Limb (tissue), 2 donors: ENCODE measurements at regions not wholly inside any gene's neighbourhood (a gene's known extent, or its start where the extent isn't known, plus 50 kb on each side); places are given as distances from the start of the nearest gene placed in this dataset.

ENCODE experiments used
- DNase-seq, 2 donors: peaks; one replicate each; pipeline ENCODE4 v3.0.0-alpha.2; 2016; ENCODE audit errors: extremely low spot score in 2 of 2

DNA sequence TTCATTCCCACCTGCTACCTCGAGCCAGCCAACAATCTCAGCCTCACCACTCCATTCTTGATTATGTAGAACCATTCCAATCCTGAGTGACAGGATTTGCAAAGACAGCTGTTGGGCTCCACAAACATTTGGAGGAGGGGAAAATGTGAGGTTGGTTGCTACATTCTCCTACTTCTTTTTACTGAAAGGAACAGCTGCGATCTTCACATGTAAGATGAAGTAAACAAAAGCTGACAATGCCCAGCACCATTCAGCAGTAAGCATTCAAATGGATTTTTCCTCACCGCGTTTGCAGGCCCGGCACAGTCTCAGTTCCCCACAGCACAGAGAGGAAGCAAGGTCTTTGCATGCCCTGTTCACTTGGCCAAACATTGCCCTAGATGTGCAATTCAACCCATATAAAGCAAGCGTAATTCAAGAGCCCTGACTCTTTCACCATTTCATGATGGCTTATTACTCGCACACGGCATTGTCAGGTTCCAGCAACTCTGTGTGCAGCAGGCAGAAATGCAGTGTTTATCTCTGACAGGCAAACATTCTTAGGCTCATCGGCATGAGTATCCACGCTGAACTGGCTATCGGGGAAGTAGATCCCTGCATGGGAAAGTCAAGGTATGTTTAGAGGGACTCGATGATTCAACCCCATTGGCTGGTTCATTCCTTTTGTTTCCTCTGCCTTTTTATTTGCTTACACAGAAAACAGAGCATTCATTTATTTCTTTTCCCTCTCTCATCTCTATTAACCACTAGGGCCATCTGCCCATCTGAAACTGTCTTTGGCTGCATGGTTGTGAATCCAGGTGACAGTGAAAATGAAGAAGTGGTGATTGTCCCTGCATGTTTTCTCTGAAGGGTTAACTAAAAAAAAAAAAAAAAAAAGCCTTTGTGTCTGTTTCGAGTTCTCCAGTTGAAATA, 236.1 kb upstream of the PLEKHG7 start:
- DNase-seq: peak; percentile 57 to 85

DNA sequence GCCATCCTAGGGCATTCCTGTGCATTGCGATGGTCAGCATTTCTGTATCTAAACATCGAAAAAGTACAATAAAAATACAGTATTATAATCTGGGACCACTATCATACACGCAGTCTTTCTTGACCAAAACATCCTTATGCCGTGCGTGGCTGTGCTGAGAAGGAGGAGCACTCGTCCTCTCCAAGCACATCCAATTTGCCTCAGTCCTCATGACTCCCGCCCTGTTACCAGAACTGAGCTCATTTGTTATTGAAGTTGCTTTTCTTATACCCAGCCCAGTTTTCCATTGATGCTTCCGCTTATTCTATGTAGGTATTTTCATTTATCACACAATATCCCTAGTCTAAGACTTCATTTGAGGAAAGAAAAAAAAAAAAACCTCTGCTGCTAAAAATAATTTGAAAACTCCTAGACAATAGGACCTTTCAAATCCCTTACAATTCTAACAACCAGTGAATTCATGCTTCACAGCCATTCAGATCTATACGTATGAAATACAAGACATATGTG, 236.9 kb upstream of the PLEKHG7 start:
- no peak for DNase-seq

DNA sequence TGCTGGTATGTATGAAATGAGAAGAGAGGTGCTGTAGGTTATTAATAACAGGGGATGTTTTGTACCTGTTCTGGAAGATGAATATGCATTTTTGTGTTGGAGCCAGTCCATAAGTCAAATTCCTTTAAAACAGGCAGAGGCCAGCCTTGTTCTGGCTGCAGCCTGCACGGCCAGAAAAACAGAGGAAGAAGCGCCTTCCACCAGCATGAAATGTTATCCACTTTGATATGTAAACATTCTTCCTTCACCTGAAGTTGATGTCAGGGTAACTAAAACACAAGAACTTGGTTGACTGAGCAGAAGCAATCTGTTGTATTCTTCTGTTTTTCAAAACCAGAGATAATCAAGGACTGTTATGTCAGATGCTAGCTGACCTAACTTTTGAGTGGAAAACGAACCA, 237.9 kb upstream of the PLEKHG7 start:
- DNase-seq: no peak

DNA sequence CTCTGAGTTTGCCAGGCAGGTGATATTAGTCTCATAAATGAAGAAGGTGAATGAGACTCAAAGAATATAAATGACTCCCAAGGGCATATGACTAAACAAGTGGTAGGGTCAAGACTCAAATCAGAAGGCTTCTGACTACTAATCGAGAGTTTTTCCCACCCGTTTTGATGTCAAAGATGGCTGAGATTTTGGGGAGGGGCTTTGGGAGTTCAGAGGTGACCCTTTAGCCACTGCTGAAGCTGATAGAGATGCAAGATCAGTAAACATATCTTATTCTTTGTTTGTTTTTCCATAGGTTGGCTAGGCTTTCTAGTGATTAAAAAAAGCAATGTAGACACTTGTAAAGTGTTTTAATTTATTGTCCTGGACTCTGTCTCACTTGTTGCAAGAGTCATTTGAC, 239.6 kb upstream of the PLEKHG7 start:
- no peak for DNase-seq

DNA sequence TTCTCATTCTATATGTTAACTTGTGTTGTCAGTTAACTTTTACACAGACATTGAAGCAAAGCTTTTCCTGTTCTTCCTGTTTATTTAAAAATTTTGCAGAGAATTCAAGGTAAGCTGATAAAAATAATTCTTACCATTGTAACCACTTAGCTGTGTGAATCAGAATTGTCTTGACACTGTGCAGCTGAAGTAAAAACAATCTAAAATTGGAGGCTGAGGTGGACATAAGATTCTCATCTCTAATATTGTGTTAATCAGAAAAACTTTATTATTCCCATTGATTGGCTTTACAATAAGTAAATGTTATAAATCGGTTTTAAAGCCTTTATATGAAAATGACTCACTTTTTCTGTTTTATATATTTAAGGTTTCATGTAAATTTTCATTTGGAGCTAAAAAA, 240.3 kb upstream of the PLEKHG7 start:
- DNase-seq: no peak

DNA sequence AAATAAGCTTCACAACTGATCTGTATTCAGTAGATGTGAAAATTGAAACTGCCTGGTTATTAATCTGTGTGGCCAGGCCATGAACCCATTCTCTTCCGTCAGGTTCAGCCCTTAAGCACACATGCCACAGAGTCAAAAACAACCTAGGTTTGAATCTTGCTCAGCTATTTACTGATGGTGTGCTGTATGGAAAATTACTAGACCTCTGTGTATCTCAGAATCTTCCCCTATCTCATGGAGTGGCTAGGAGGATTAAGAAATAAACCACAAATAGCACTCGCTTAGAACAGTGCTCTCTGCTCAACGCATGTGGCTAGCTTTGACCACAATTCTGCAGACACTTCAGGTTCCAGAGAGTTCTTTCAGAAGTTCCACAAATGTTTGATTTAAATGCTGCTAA, 240.7 kb upstream of the PLEKHG7 start:
- no peak for DNase-seq

DNA sequence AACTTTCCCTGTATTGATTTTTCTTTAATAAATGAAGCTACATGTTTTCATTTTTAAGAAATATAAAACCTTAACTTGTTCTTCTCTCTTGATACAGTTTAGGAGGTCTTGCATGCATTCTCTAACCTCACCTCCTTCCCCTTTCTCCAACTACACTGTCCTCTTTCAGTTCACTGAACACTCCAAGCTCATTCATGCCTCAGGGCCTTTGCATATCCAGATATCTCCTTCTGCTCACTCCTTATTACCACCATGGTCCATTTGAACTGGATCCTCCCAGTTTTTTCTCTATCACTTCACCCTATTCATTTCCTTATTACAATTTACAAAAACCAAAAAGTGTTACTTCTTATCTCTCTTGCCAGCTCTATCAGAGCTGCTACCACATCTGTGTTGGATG, 242.9 kb upstream of the PLEKHG7 start:
- no peak for DNase-seq

DNA sequence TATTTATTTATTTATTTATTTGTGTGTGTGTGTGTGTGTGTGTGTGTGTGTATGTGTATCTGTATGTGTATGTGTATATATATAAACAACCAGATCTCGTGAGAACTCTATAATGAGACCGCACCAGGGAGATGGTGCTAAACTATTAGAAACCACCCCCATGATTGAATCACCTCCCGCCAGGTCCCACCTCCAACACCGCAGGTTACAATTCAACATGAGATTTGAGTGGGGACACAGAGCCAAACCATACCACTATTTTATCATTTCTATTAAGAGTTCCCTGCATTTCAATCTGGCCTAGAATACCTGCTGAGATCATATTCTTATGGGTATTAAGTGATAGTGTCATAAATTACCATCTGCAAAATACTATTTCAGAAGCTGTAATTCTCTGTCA, 243.8 kb upstream of the PLEKHG7 start:
- no peak for DNase-seq

DNA sequence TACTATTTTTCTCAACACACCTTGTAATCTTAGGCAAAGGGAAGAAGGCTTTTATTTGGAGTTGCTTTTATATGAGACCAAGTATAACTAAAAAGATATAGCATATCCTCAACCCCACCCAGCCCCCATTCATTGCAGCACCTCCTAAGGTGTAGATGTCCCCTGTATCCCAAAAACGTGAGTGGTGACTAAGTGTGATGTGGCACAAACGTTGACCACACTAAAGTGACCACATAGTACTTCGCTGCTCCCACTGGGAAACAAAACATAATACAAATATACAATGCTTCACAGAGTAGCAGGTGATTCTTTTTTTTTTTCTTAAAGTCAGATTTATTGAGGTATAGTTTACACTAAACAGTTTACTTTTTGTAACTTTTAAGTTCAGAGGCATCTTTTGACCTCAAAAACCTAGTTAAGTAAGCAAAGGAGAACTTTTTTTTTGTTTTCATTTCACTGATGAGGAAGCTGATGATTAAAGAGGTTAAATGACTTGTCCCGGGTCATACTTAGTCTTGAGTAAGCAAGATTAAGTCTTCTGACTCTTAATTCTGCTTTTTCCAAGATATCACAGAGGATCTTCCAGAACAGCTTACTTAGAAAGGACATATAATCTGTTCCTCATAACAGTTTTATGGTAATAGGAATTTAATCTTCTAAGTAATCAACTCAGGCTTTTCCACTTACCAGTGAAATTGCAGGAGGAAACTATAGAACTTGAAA, 245.2 kb upstream of the PLEKHG7 start:
- DNase-seq: no peak

DNA sequence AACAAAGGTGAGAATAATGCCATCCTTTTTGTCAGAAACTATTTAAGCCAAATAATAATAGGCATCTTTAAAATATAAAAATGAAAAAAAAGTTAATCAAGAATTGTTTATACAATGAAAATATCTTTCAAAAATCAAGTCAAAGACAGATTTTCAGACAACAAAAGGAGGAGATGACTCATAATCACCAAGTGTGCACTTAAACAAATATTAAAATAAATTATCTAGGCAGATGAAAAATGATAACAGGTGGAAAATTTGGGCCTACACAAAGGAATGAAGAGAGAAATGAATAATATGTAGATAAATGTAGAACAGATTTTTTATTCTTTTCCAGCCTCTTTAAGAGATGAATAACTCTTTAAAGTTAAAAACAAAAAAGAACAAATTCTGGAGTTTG, 250.0 kb upstream of the PLEKHG7 start:
- DNase-seq: no peak

DNA sequence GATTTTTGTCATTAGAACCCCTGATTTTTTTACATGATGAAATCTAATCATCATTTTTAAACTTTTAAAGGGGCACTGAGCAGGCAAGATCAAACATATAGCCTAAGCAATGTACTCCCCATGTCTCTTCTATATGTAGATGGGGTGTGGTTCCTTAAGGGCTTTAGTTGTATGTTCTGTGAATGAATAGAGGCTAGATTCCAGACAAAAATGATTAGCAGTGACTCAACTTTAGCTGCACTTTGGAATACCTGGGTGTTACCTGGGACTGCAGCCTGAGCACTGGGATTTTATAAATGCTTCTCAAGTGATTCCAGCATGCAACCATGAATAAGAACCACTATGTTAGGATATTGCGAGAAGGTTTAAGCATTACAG, 256.7 kb upstream of the PLEKHG7 start:
- DNase-seq: no peak

DNA sequence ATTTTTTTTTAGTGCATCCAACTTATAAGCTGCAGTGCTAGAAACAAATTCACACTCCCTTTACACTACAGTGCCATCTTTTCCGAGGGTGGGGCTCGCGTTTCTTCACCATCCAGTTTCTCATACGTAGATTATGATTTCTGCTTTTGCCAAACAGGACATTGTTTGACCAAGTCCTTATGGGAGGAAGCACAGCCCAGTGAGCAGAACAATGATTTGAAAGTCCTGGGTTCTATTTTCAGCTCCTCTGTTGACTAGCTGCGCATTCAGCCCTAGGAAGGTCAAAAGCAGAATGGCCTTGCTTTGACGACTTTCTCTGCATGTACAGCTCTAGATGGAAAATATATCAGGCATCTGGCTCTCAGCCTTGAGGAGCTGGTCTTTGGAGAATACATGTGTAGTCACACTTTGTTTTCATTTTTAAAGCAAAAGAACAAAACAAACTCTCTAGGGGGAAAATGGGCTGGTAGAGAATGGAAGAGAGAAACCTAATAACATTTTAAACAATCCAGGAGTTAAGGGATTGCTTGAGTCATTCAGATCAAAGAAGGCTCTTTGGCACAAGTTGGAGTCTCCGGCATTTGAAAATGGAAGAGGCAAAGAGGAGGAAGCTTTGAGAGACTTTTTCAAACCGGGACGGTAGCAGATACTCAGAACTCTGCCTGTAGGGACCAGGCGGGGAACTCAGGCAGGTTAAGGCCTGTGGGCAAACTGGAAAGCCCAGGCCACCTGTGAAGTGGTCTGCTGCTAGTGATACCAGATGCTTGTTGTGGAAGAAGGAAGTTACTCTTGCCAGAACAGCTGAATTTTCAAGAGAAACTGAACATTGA, 257.3 kb upstream of the PLEKHG7 start:
- no peak for DNase-seq

DNA sequence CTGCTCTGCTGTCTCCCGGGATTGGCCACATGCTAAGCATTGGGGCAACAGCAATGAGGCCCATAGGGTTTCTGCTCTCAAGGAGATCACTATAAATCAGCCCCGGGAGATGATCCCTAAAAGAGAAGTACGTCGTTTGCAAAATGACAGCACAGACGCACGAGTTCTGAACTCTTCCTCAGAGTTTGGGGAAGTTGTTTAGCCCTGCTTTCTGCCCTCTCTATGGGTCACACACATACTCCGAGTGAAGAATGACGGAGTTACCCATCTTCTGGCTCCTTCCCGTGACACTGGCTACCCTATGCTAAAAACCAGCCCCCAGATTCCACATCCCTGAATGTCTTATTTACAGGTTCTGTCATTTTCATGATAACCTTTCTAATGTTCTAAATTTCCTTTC, 258.0 kb upstream of the PLEKHG7 start:
- DNase-seq: no peak

DNA sequence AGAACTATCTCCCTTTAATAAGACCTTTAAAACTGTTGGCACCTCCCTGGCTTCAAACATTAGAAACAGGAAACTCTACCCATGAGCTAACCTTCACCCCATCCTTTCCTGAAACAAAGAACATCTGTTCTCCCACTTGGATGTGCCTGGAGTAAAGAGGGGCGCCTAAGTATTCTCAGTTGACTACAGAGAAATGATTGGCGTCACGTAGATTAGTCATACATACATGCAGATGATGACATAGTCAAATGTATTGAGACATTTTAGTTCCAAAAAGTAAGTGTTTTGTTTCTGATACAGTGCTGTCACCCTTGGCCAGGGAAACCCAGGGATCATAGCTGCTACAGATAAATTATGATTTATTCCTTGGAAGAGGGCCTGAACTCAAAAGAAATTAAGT, 260.0 kb upstream of the PLEKHG7 start:
- DNase-seq: no peak

DNA sequence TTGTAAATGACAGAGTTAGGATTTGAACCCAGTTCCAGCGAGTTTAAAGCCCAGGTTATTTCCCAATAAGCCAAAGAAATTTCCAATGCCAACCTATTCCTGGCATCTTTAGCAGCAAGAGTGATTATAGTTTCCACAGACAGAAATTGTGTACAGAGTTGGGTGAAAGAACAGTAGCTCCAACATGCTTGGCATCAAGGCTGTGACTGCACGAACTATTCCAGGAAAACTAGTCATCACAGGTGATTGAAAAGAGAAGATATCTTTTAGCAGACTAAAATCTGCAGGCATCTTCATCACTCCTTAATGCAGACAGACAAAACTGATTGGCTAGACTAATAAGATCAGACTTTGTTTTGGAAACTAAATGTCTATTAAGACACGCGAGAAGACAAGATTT, 262.7 kb upstream of the PLEKHG7 start:
- DNase-seq: no peak

DNA sequence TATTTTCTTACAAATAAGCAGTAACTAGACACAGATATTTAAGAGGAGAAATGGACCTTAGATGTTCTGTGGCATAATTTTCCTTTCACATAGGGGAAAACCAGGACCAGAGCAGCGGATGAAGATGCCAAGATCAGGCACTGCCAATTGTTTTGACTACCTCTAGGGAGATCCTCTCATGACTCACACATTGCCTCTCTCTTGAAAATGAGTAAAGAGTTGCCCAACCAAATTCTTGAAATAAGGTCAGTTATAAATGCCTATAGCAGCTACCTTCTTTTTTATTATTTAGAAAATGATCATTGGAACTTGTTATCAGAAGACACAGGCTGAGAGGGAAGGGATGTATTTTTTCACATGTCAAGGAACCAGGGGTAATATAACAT, 263.4 kb upstream of the PLEKHG7 start:
- no peak for DNase-seq

DNA sequence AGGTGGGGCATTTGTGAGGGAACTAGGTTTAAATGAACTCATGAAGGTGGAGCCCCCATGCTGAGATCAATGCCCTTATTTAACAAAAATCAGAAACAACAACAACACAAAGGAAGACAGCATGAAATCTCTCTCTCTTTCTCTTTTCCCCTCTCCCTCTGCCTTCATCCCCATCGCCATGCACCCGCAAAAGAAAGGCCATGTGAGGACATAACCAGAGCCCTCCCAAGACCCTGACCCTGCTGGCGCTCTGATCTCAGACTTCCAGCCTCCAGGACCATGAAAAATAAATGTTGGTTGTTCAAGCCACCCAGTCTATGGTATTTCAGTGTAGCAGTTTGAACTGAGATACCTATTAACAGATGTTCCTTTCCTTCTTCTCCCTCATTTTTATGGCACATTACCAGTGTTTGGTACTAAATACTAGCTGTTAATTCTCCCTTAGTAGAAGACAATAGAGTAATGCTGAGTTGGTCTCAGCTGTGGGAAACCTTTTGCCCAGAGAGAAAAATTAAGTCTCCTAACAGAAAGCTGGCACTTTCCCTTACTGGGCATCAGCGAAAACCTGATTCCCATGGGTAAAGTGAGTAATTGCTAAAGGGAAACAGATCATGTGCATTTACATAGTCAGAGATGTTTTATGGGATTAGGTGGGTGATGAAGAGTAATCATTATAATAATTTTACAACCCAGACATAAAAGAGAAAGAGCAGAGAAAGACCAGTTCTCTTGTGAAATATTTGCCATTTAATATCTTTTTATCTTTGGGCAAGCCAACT, 264.0 kb upstream of the PLEKHG7 start:
- no peak for DNase-seq

DNA sequence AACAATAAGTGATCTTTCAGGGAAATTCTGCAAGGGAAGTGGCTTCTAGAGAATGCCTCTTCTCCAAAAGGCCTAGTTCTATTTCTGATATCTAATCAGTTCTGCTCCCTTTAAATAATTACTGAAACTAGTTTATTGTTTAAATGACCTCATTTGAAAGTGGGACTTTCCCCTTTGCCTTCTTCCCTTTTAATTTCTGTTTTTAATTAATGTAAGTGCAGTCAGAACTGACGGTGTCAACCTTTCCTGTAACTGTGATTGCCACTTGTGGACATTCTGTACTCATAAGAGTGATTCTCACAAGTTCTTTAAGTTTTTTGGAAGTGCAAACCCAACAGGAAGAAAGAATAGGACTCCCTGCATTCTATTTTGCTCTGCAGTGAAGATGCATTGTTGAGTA, 265.3 kb upstream of the PLEKHG7 start:
- DNase-seq: no peak

DNA sequence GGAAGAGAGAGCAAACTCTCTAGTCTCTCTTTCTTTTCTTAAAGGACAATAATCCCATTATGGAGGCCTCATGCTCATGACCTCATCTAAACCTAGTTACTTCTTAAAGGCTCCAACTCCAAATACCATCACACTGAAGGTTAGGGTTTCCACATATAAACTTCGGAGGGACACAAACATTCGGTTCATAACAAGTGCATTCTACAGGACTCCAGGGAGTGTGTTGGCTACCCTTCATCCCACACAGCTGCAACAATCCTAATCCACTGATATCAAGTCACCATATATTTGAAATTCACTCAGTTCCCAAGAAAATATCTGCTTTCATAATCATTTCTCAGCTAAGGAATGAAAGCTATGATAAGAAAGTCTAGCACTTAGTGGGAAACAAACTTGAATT, 265.9 kb upstream of the PLEKHG7 start:
- peak in 1 of 2 donors; percentile 20 for DNase-seq

DNA sequence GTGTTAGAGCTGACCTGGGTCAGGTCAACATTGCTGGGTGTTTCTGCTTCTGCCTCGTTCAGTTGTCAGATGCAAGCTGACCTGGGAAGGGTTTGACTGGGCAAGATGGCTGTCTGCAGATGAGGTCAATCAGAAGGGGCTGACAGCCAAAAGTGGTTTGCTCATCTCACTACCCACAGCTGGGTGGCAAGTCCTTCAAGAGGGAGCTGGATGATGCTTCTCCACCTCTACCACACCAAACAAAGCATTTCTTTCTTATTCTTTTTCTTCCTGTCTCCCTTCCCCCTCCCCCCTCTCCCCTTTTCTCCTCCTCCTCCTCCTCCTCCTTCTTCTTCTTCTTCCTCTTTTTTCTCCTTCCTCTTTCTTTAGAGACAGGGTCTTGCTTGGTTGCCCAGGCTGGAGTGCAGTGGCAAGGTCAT, 268.2 kb upstream of the PLEKHG7 start:
- DNase-seq: no peak
